Mesenchymal stem cell (in vitro differentiated cells and primary cell): ENCODE measurements at regions not wholly inside any gene's neighbourhood (a gene's known extent, or its start where the extent isn't known, plus 50 kb on each side); places are given as distances from the start of the nearest gene placed in this dataset.

Experiments used
- DNase-seq: peaks from one replicate; pipeline ENCODE4 v3.0.0-alpha.2; 2013
- H2AFZ ChIP-seq: one replicate; pipeline ENCODE4 v1.6.1; 2013; ENCODE audit warnings: low read depth, mild to moderate bottlenecking, control low read depth, inconsistent platforms, low read length, moderate library complexity
- H2AK5ac ChIP-seq: 2 replicates; pipeline ENCODE4 v1.6.1; 2013; ENCODE audit warnings: low read length, moderate library complexity, mild to moderate bottlenecking, inconsistent platforms; ENCODE audit not compliant: severe bottlenecking
- H2BK120ac ChIP-seq: one replicate; pipeline ENCODE4 v1.6.1; 2013; ENCODE audit warnings: low read depth, mild to moderate bottlenecking, inconsistent platforms, low read length, moderate library complexity
- H2BK12ac ChIP-seq, 2 experiments: one replicate each; pipeline ENCODE4 v1.6.1; 2013; ENCODE audit warnings: inconsistent platforms in 2 of 2, low read length in 2 of 2, mild to moderate bottlenecking in 2 of 2, moderate library complexity in 2 of 2, control low read depth in 1 of 2
- H2BK15ac ChIP-seq: one replicate; pipeline ENCODE4 v1.6.1; 2013; ENCODE audit warnings: mild to moderate bottlenecking, low read depth, inconsistent platforms; ENCODE audit not compliant: poor library complexity, severe bottlenecking
- H2BK5ac ChIP-seq: 2 replicates; pipeline ENCODE4 v1.6.1; 2013; ENCODE audit warnings: low read depth, mild to moderate bottlenecking, low read length, control low read depth, inconsistent platforms; ENCODE audit not compliant: poor library complexity, severe bottlenecking
- H3K14ac ChIP-seq, 2 experiments: one replicate each; pipeline ENCODE4 v1.6.1; 2013; ENCODE audit warnings: inconsistent platforms in 2 of 2, low read length in 2 of 2, control low read depth in 1 of 2, mild to moderate bottlenecking in 1 of 2, moderate library complexity in 1 of 2
- H3K18ac ChIP-seq, 2 experiments: one replicate each; pipeline ENCODE4 v1.6.1; 2013; ENCODE audit warnings: inconsistent platforms in 2 of 2, low read length in 2 of 2, control low read depth in 1 of 2, low read depth in 1 of 2, mild to moderate bottlenecking in 1 of 2
- H3K23ac ChIP-seq, 2 experiments: one replicate each; pipeline ENCODE4 v1.6.1; 2013; ENCODE audit warnings: inconsistent platforms in 2 of 2, low read length in 2 of 2, mild to moderate bottlenecking in 2 of 2, moderate library complexity in 2 of 2, control low read depth in 1 of 2
- H3K27ac ChIP-seq: 2 replicates; pipeline ENCODE4 v1.5.1; 2013; ENCODE audit warnings: mild to moderate bottlenecking, moderate library complexity, low read length, control low read depth, inconsistent platforms; ENCODE audit not compliant: poor library complexity, severe bottlenecking
- H3K27me3 ChIP-seq, 2 experiments: 2 replicates each; pipeline versions ENCODE4 v1.6.1 to v1.7.0; 2013; ENCODE audit warnings: low read length in 2 of 2, mild to moderate bottlenecking in 2 of 2, moderate library complexity in 2 of 2, control low read depth in 1 of 2, inconsistent platforms in 1 of 2; ENCODE audit not compliant: control insufficient read depth in 1 of 2, insufficient read depth in 1 of 2
- H3K36me3 ChIP-seq, 2 experiments: 2 replicates each; pipeline versions ENCODE4 v1.6.1 to v1.7.0; 2013; ENCODE audit warnings: low read length in 2 of 2, control low read depth in 1 of 2, inconsistent platforms in 1 of 2, low read depth in 1 of 2, mild to moderate bottlenecking in 1 of 2; ENCODE audit not compliant: insufficient read depth in 2 of 2, control insufficient read depth in 1 of 2
- H3K4ac ChIP-seq, 2 experiments: one replicate each; pipeline ENCODE4 v1.6.1; 2013; ENCODE audit warnings: inconsistent platforms in 2 of 2, low read length in 2 of 2, mild to moderate bottlenecking in 2 of 2, moderate library complexity in 2 of 2, control low read depth in 1 of 2, low read depth in 1 of 2
- H3K4me1 ChIP-seq: 2 replicates; pipeline ENCODE4 v1.6.1; 2013; ENCODE audit warnings: low read depth, low read length, control low read depth; ENCODE audit not compliant: control insufficient read depth, insufficient read depth
- H3K4me2 ChIP-seq: 2 replicates; pipeline ENCODE4 v1.6.1; 2013; ENCODE audit warnings: low read length, mild to moderate bottlenecking, inconsistent platforms; ENCODE audit not compliant: poor library complexity, severe bottlenecking
- H3K4me3 ChIP-seq, 2 experiments: 2 replicates each; pipeline versions ENCODE4 v1.5.1 to v1.7.0; 2013; ENCODE audit warnings: low read length in 2 of 2, mild to moderate bottlenecking in 2 of 2, control low read depth in 1 of 2, low read depth in 1 of 2; ENCODE audit not compliant: insufficient read depth in 1 of 2
- H3K79me1 ChIP-seq: replicated peaks from 2 replicates; pipeline ENCODE4 v1.6.1; 2013; ENCODE audit warnings: mild to moderate bottlenecking, control low read depth, low read length, inconsistent platforms; ENCODE audit not compliant: poor library complexity, severe bottlenecking
- H3K9ac ChIP-seq: 2 replicates; pipeline ENCODE4 v1.7.0; 2013; ENCODE audit warnings: mild to moderate bottlenecking, low read length, moderate library complexity
- H3K9me3 ChIP-seq: 2 replicates; pipeline ENCODE4 v1.7.0; 2013; ENCODE audit warnings: mild to moderate bottlenecking, low read length; ENCODE audit not compliant: control insufficient read depth
- H4K8ac ChIP-seq: one replicate; pipeline ENCODE4 v1.6.1; 2013; ENCODE audit warnings: inconsistent platforms, mild to moderate bottlenecking, low read length, moderate library complexity
- H4K91ac ChIP-seq: one replicate; pipeline ENCODE4 v1.6.1; 2013; ENCODE audit warnings: mild to moderate bottlenecking, low read length, inconsistent platforms
- WGBS: methylation state at CpG from one replicate; pipeline ENCODE4 v1.1.7; 2013; ENCODE audit warnings: mixed read lengths; 5-methylcytosine and 5-hydroxymethylcytosine counted together

DNA sequence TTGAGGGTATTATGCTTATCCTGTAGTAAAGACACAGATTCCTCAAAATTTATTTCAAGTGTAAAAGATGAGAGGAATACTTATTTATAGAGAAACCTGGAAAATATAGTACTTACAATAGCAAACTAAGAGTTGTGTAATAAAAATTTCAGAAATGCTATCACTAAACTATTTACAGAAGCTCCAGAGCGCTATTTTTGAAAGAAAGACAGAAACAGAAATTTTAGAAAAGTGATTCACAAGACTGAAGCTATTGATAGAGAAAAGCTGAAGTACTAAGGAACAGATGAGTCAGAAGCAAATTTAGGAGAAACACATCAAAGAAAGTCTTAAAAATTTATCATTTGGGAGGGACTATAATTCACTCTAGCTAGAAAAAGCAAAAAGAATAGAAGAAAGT, 1174.2 kb downstream of the DIAPH3 start:
- no peak overlapping the region for H2AFZ ChIP-seq
- DNase-seq: no peak
- H3K27me3 ChIP-seq: no peaks in the 10 kb centered on the region
- no peaks in the 10 kb centered on the region for H3K79me1 ChIP-seq
- H2BK120ac ChIP-seq: no peak overlapping the region
- no peak overlapping the region for H2BK15ac ChIP-seq
- H3K36me3 ChIP-seq: no peaks in the 10 kb centered on the region
- H3K18ac ChIP-seq: no peak overlapping the region
- no peak overlapping the region for H2BK5ac ChIP-seq
- no peak overlapping the region for H3K4ac ChIP-seq
- H2AK5ac ChIP-seq: no peak overlapping the region
- H4K8ac ChIP-seq: no peak overlapping the region
- H3K14ac ChIP-seq: no peak overlapping the region
- no peak overlapping the region for H2BK12ac ChIP-seq
- H3K9ac ChIP-seq: no peak overlapping the region
- H3K27ac ChIP-seq: no peak overlapping the region
- H3K9me3 ChIP-seq: peaks cover 6% of the 10 kb centered on the region
- no peaks in the 10 kb centered on the region for H3K4me1 ChIP-seq
- no peak overlapping the region for H3K4me2 ChIP-seq
- no peak overlapping the region for H3K4me3 ChIP-seq
- no peak overlapping the region for H4K91ac ChIP-seq
- WGBS: 100% methylated on average over 1 of the region's 1 CpG
- H3K23ac ChIP-seq: no peak overlapping the region

DNA sequence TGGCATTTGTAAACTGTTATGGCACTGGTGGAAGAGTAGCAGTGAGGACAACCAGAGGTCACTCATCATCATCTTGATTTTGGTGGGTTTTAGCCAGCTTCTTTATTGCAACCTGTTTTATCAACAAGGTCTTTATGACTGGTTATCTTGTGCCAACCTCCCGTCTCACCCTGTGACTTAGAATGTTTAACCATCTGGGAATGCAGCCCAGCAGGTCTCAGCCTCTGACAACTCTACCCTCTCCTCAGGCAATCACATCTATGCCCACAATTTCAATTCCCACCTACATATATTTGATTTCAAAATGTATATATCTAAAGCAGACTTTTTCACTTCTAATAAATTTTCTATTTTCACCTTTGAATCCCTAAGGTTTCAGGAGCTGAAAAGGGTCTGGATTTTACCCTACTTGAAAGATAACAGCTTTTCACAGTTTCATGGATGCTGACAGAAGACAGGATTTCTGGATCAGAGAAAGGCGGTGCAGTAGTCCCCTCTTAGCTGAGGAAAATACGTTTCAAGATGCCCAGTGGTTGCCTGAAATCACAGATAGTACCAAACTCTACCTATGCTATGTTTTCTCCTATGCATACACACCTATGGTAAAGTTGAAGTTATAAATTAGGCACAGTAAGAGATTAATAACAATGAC, 1171.8 kb downstream of the DIAPH3 start:
- Histone ChIP-seq H3K18ac (no peak overlapping the region), H2AK5ac (no peak overlapping the region), H3K14ac (no peak overlapping the region)

DNA sequence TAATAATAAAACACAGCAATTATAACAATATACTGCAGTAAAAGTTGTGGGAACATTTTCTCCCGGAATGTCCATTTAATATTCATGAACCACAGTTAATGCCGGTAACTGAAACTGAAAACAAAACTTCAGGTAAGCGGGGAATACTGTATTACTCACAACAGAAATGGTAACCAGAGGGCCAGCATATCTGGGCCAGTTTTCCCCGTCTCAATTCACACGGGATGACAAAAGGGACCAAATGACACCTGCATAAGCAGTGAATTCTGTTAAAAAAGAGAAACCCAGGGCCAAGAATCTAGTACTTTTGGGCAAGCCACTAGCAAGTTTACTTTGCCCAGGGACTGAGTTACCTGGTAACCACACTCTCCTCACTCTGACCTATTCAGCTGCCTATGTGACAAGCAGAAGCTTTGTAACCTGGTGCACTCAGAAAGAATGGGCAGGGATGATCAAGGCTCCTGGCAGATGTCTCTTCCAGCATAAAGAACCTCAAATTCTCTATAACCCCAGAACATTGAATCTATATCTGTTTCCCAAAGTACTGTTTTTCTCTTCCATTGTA, 1171.2 kb downstream of the DIAPH3 start:
- Histone ChIP-seq H2BK120ac (no peak overlapping the region), H2BK5ac (no peak overlapping the region), H2BK15ac (no peak overlapping the region), H3K4ac (no peak overlapping the region), H3K36me3 (no peaks in the 10 kb centered on the region), H3K27me3 (no peaks in the 10 kb centered on the region), H3K4me2 (no peak overlapping the region), H3K27ac (no peak overlapping the region), H3K23ac (no peak overlapping the region), H3K9ac (no peak overlapping the region), H3K18ac (no peak overlapping the region), H3K4me1 (no peaks in the 10 kb centered on the region), H2AFZ (no peak overlapping the region), H3K4me3 (no peak overlapping the region), H3K79me1 (no peaks in the 10 kb centered on the region), H3K9me3 (peaks cover 2% of the 10 kb centered on the region), H4K8ac (no peak overlapping the region), H2AK5ac (no peak overlapping the region), H2BK12ac (no peak overlapping the region), H3K14ac (no peak overlapping the region), H4K91ac (no peak overlapping the region)
- no peak for DNase-seq
- over 99% methylated on average over 5 of the region's 5 CpGs for WGBS

More for the DNA sequence above, 1171.8 kb downstream of the DIAPH3 start:
- H3K4me1 ChIP-seq: no peaks in the 10 kb centered on the region
- no peak overlapping the region for H2BK12ac ChIP-seq
- H3K79me1 ChIP-seq: no peaks in the 10 kb centered on the region
- no peak overlapping the region for H3K27ac ChIP-seq
- H3K9me3 ChIP-seq: peaks cover 3% of the 10 kb centered on the region
- DNase-seq: no peak
- no peaks in the 10 kb centered on the region for H3K36me3 ChIP-seq
- no peak overlapping the region for H2BK15ac ChIP-seq
- H3K4me3 ChIP-seq: no peak overlapping the region
- no peak overlapping the region for H3K23ac ChIP-seq
- H3K4me2 ChIP-seq: no peak overlapping the region
- WGBS: 93% methylated on average over 2 of the region's 3 CpGs
- no peak overlapping the region for H3K9ac ChIP-seq
- H2BK5ac ChIP-seq: no peak overlapping the region
- no peak overlapping the region for H3K4ac ChIP-seq
- no peak overlapping the region for H4K8ac ChIP-seq
- H2BK120ac ChIP-seq: no peak overlapping the region
- no peaks in the 10 kb centered on the region for H3K27me3 ChIP-seq
- H2AFZ ChIP-seq: no peak overlapping the region
- no peak overlapping the region for H4K91ac ChIP-seq

DNA sequence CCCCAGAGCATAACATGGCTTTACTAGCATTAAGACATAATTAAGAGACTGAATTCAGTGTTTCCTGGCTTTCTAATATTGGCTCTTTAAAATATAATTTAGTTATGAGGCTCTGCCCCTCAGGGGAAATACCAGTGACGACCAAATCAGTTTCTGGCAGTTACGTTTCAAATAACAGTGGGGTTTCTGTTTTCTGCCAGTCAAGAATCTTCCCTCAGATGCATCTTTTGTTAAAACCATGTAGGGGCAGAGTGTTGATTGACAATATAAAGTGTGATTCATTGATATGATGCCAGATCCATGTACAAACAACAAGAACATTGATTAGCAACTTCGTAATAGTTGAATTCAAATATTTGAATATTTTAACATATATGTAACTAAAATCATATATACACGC, 1169.7 kb downstream of the DIAPH3 start:
- Histone ChIP-seq H2AFZ (no peak overlapping the region), H2BK5ac (no peak overlapping the region), H2AK5ac (no peak overlapping the region), H3K14ac (no peak overlapping the region), H3K36me3 (no peaks in the 10 kb centered on the region), H3K9me3 (no peaks in the 10 kb centered on the region), H3K4me1 (no peaks in the 10 kb centered on the region), H3K9ac (no peak overlapping the region), H3K23ac (no peak overlapping the region), H2BK15ac (no peak overlapping the region), H4K8ac (no peak overlapping the region), H3K4ac (no peak overlapping the region), H2BK12ac (no peak overlapping the region), H4K91ac (no peak overlapping the region), H3K4me3 (no peak overlapping the region), H3K27me3 (no peaks in the 10 kb centered on the region), H2BK120ac (no peak overlapping the region), H3K27ac (no peak overlapping the region), H3K18ac (no peak overlapping the region), H3K4me2 (no peak overlapping the region), H3K79me1 (no peaks in the 10 kb centered on the region)
- 90% methylated on average over 2 of the region's 4 CpGs for WGBS
- no peak for DNase-seq
